HUES6 (cell line): ENCODE measurements at regions not wholly inside any gene's neighbourhood (a gene's known extent, or its start where the extent isn't known, plus 50 kb on each side); places are given as distances from the start of the nearest gene placed in this dataset.

Experiments
- H3K27ac ChIP-seq: 2 replicates; pipeline ENCODE4 v1.7.0; 2013; ENCODE audit warnings: low read depth, mild to moderate bottlenecking, low read length, inconsistent platforms
- H3K27me3 ChIP-seq: 2 replicates; pipeline ENCODE4 v1.6.1; 2013; ENCODE audit warnings: low read length; ENCODE audit not compliant: control insufficient read depth, insufficient read depth
- H3K36me3 ChIP-seq: 2 replicates; pipeline ENCODE4 v1.6.1; 2013; ENCODE audit warnings: low read length; ENCODE audit not compliant: control insufficient read depth, insufficient read depth
- H3K4me1 ChIP-seq: 2 replicates; pipeline ENCODE4 v1.6.1; 2013; ENCODE audit warnings: low read length; ENCODE audit not compliant: control insufficient read depth, insufficient read depth
- H3K4me3 ChIP-seq: 2 replicates; pipeline ENCODE4 v1.5.1; 2013; ENCODE audit warnings: low read depth, low read length
- H3K9ac ChIP-seq: one replicate; pipeline ENCODE4 v1.6.1; 2013; ENCODE audit warnings: mild to moderate bottlenecking, low read length
- H3K9me3 ChIP-seq: 2 replicates; pipeline ENCODE4 v1.6.1; 2013; ENCODE audit warnings: low read depth, low read length; ENCODE audit not compliant: control insufficient read depth, insufficient read depth

- Histone ChIP-seq H3K27me3 (no peaks in the 10 kb centered on the region), H3K4me3 (no peak overlapping the region), H3K9ac (no peak overlapping the region), H3K9me3 (no peaks in the 10 kb centered on the region), H3K27ac (no peak overlapping the region), H3K36me3 (no peaks in the 10 kb centered on the region), H3K4me1 (no peaks in the 10 kb centered on the region)
Observed at GRCh38 chr2:163479599-163479998, 256.2 kb downstream of the FIGN start.

- no peak overlapping the region for H3K4me3 ChIP-seq
- no peak overlapping the region for H3K9ac ChIP-seq
- H3K9me3 ChIP-seq: no peaks in the 10 kb centered on the region
- no peak overlapping the region for H3K27ac ChIP-seq
- no peaks in the 10 kb centered on the region for H3K27me3 ChIP-seq
- H3K36me3 ChIP-seq: no peaks in the 10 kb centered on the region
- H3K4me1 ChIP-seq: no peaks in the 10 kb centered on the region
Observed at GRCh38 chr2:163475815-163476214, 260.0 kb downstream of the FIGN start.

- Histone ChIP-seq H3K36me3 (no peaks in the 10 kb centered on the region), H3K9me3 (no peaks in the 10 kb centered on the region), H3K27me3 (no peaks in the 10 kb centered on the region), H3K27ac (no peak overlapping the region), H3K4me1 (no peaks in the 10 kb centered on the region), H3K9ac (no peak overlapping the region), H3K4me3 (no peak overlapping the region)
Observed at GRCh38 chr2:163474889-163475288, 260.9 kb downstream of the FIGN start.

- no peak overlapping the region for H3K9ac ChIP-seq
- H3K4me1 ChIP-seq: no peaks in the 10 kb centered on the region
- H3K27me3 ChIP-seq: no peaks in the 10 kb centered on the region
- H3K4me3 ChIP-seq: no peak overlapping the region
- no peak overlapping the region for H3K27ac ChIP-seq
- H3K9me3 ChIP-seq: no peaks in the 10 kb centered on the region
- no peaks in the 10 kb centered on the region for H3K36me3 ChIP-seq
Observed at GRCh38 chr2:163474319-163474744, 261.5 kb downstream of the FIGN start.

- Histone ChIP-seq H3K4me1 (no peaks in the 10 kb centered on the region), H3K27ac (no peak overlapping the region), H3K9ac (no peak overlapping the region), H3K36me3 (no peaks in the 10 kb centered on the region), H3K4me3 (no peak overlapping the region), H3K27me3 (no peaks in the 10 kb centered on the region), H3K9me3 (no peaks in the 10 kb centered on the region)
Observed at GRCh38 chr2:163471947-163472346, 263.9 kb downstream of the FIGN start.

GRCh38 chr2:163469561-163469962, 266.2 kb downstream of the FIGN start:
- Histone ChIP-seq H3K4me1 (no peaks in the 10 kb centered on the region), H3K4me3 (no peak overlapping the region), H3K9ac (no peak overlapping the region), H3K27me3 (no peaks in the 10 kb centered on the region), H3K9me3 (no peaks in the 10 kb centered on the region), H3K36me3 (no peaks in the 10 kb centered on the region), H3K27ac (no peak overlapping the region)

GRCh38 chr2:163467251-163467630, 268.6 kb downstream of the FIGN start:
- H3K4me3 ChIP-seq: no peak overlapping the region
- no peaks in the 10 kb centered on the region for H3K4me1 ChIP-seq
- no peak overlapping the region for H3K9ac ChIP-seq
- no peaks in the 10 kb centered on the region for H3K36me3 ChIP-seq
- no peaks in the 10 kb centered on the region for H3K9me3 ChIP-seq
- H3K27ac ChIP-seq: no peak overlapping the region
- no peaks in the 10 kb centered on the region for H3K27me3 ChIP-seq

GRCh38 chr2:163466331-163467250, 269.2 kb downstream of the FIGN start:
- Histone ChIP-seq H3K36me3 (no peaks in the 10 kb centered on the region), H3K9me3 (no peaks in the 10 kb centered on the region), H3K27me3 (no peaks in the 10 kb centered on the region), H3K9ac (no peak overlapping the region), H3K27ac (no peak overlapping the region), H3K4me3 (no peak overlapping the region), H3K4me1 (no peaks in the 10 kb centered on the region)

GRCh38 chr2:163465440-163465839, 270.4 kb downstream of the FIGN start:
- H3K27ac ChIP-seq: no peak overlapping the region
- no peaks in the 10 kb centered on the region for H3K36me3 ChIP-seq
- no peaks in the 10 kb centered on the region for H3K9me3 ChIP-seq
- no peak overlapping the region for H3K9ac ChIP-seq
- no peaks in the 10 kb centered on the region for H3K27me3 ChIP-seq
- H3K4me3 ChIP-seq: no peak overlapping the region
- H3K4me1 ChIP-seq: no peaks in the 10 kb centered on the region

GRCh38 chr2:163463411-163463810, 272.4 kb downstream of the FIGN start:
- Histone ChIP-seq H3K9ac (no peak overlapping the region), H3K4me1 (no peaks in the 10 kb centered on the region), H3K9me3 (no peaks in the 10 kb centered on the region), H3K27me3 (no peaks in the 10 kb centered on the region), H3K36me3 (no peaks in the 10 kb centered on the region), H3K27ac (no peak overlapping the region), H3K4me3 (no peak overlapping the region)

GRCh38 chr2:163462993-163463392, 272.8 kb downstream of the FIGN start:
- Histone ChIP-seq H3K9ac (no peak overlapping the region), H3K9me3 (no peaks in the 10 kb centered on the region), H3K4me1 (no peaks in the 10 kb centered on the region), H3K27me3 (no peaks in the 10 kb centered on the region), H3K27ac (no peak overlapping the region), H3K4me3 (no peak overlapping the region), H3K36me3 (no peaks in the 10 kb centered on the region)
